ENCODE measurements at regions not wholly inside any gene's neighbourhood (a gene's known extent, or its start where the extent isn't known, plus 50 kb on each side); places are given as distances from the start of the nearest gene placed in this dataset.
"Not testable (repeated sequence)": the region's sequence is repeated elsewhere in the genome, so short reads cannot be mapped to it uniquely, and the experiment has no call there.

DNA sequence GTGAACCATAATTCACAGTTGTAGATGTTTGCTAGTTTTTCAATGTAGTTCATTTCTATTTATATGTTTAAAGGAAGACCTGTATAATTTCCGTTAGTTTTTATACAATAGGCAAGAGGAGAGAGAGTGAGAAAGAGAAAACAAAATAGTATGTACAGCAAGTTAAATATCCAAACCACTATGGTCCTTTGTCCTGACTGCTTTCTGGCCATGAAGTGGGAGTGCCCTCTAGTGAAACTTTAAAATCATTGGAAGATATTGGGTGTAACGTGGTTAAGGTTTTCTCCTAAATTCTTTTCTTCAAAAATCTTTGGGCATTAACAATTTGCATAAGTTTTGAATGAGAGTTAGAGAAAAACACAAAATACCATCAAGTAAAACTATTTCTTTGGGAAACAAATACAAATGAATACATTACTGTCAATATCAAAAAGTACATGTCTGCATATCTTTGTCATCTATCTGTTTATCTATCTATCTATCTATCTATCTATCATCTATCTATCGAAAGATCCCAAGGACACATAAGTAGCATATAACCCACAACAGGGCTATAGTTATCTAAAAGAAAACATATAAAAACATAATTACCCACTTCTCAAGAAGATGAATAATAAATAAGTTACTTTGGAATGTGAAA, 534.6 kb upstream of the ATP11B start:
- DNase-seq (ENCODE audit: low spot score): no peak

DNA sequence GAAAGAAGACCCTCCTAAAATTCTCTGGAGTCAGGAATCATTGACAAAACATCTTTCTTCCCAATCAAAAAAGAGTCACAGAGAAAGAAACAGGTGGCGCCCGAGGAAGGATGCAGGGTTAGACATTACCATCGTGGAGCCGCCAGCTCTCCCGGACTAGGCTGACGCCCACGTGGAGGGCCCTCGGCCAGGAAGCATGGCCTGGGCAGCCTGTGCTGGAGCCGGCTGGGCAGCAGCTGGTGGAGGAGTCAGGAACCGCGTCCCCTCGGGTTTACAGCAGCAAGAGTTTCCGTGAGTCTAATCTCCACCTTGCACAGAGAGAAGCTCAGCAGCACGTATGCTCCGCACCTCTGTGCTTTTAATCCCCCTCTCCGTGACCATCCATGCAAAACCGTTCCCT, 533.7 kb upstream of the ATP11B start:
- DNase-seq (ENCODE audit: low spot score): no peak

DNA sequence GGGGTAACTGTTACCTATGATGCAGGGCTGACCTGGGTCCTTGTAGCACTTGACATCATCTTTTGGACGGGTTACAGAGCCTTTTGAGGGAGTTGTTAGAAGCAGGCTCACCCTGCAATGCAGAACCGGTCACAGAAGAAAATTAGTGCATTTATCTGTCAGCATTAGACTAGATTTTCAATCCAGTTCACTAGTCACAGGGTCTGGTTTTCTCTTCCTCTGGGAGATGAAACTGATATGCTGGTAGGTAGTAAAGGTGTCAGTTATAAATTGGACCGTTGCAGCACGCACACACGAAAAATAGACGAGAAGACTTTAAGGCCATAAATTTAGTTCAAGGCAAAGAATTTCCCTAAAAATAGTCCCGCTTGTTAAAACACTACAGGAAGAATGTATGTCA, 532.3 kb upstream of the ATP11B start:
- no peak for DNase-seq (ENCODE audit: low spot score)

DNA sequence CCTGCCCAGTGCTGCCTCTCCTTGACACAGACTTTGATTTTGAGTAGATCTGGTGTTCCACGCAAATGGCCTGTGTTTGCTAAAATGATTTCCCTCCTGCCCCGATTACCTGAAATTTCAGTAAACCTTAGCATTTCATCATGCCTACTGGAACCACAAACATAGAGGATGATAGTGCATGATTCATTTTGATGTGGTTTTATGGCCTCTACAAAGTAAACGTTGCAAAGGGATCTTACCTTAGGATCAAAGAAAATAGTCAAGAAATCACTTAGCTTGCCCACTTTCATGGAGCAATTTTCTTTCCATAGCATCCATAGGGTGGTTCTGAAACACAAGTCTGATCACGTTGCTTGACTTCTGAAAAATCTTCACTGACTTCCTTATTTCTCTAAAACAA, 524.6 kb upstream of the ATP11B start:
- DNase-seq (ENCODE audit: low spot score): no peak

DNA sequence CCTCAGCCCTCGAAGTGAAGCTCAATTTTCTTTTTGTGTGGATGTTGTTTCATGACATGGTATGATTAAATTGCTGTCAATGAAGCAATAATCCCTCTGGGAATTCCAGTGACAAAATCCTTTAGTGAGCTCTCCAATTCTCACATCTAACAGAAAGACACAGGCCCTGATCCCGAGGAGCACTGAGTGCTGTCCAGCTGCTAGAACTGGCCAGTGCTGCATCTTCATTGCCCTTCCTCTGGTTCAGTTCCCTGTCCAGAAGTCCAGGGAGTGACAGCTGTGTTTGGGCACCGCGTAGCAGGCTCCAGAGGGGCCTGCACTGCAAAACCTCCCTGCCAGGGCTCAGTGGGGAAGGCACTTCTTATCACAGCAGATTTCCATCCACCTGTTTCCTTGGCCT, 516.8 kb upstream of the ATP11B start:
- DNase-seq (ENCODE audit: low spot score): no peak

DNA sequence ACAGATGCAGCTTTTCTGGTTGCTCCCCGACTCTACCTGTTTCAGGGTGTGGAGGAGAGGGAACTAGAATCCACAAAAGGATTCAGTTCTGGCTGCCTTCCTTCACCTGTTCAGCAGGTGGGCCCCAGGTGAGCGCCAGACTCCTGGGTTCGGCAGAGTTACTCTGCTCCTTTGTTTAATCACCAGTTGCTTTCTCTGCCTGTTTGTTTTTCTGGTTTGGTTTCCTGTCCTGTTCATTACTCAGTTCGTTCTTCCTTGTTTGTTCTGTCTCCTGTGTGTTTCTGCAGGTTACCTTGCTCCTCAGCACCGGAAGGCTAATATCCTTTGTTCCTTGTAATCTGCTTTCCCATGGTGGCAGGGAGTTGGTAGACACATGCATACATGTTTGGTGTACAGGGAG, 508.5 kb upstream of the ATP11B start:
- no peak for DNase-seq (ENCODE audit: low spot score)

DNA sequence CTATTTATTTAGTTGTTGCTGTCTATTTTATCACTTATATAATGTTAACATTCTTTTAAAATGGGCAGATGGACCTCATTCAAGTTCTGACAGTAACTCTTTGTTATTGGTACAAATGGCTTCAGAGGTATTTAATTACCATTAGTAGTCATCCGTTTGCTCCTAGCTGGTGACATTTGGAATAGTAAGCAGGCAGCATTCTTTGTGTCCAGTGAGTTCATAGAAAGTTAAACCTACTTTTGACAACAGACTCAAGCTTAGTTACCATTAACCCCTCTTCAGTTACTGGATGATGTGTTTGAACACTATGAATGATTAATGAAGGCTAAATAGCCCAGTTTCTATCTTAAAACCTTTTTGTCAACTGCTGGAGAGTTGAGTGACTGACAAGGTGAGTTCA, 500.7 kb upstream of the ATP11B start:
- no peak for DNase-seq (ENCODE audit: low spot score)

DNA sequence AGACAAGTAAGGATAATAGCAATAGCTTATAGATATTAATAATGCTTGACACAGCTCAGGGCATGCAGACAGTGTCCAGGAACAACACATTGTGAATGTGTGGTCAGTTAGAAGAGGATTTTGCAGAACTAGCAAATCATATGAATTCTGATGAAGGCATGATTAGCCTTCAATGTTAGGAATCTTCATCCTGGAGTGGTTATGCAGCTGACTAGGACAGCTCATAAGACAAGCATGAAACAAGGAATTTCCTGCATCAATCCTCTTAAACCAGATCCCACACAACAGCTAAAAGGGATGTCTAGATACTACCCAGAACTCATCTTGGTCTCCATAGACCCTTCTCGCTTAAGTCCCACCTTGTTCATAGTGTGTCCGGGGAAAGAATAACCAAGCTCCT, 499.0 kb upstream of the ATP11B start:
- no peak for DNase-seq (ENCODE audit: low spot score)

DNA sequence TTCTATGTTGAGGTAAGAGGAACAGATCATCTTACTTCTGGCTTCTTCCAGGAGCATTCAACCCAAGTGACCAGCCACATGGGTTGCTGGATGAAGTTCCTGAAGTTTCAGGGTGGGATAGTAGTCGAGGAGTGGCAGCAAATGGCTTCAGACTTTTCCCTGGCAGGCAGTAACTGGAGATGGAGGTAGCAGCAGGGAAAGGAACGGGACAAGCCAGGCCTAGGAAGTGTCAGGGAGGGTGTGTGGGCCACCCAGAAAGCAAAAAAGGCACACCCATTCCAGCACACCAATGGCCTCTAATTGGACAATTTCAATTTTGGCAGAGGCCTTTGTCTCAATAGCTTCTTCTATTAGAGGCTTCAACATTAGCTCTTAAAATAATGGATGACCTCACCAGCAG, 498.6 kb upstream of the ATP11B start:
- no peak for DNase-seq (ENCODE audit: low spot score)

DNA sequence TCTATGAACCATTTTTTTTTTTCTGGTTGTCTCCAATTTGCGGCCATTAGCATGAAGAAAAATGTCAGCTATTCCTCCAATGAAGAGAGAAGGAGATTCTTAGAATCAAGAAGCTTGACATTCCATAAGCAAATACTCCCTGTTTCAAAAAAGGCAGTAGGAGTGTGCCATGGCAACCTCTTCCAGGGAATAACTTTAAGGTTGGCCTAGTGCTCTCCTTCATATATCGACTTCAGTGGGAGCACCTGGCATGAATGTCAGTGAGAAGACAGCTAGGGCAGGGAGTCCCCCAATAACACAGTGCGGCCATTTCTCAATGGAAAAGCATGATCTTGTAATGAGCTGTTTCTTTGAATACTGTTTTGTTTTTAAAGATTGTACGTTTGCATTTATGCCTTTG, 493.0 kb upstream of the ATP11B start:
- DNase-seq (ENCODE audit: low spot score): no peak

DNA sequence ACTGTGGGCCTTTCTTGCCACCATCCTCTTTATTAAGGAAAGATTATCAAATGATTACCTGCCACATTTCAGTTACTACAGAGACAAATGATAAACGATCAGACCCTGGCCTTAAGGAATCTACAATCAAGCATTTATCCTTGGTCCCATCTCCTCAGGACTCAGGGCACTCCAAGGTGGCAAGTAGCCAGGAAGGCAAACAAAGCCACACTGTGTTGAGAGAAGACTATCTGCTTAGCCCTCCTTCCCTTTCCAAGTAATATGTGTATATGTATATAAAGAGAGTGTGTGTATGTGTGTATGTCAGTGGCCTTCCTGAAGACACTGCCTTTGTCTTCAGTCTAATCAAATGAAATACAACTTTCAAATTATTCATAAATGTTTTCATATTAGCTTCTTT, 490.1 kb upstream of the ATP11B start:
- DNase-seq (ENCODE audit: low spot score): no peak

DNA sequence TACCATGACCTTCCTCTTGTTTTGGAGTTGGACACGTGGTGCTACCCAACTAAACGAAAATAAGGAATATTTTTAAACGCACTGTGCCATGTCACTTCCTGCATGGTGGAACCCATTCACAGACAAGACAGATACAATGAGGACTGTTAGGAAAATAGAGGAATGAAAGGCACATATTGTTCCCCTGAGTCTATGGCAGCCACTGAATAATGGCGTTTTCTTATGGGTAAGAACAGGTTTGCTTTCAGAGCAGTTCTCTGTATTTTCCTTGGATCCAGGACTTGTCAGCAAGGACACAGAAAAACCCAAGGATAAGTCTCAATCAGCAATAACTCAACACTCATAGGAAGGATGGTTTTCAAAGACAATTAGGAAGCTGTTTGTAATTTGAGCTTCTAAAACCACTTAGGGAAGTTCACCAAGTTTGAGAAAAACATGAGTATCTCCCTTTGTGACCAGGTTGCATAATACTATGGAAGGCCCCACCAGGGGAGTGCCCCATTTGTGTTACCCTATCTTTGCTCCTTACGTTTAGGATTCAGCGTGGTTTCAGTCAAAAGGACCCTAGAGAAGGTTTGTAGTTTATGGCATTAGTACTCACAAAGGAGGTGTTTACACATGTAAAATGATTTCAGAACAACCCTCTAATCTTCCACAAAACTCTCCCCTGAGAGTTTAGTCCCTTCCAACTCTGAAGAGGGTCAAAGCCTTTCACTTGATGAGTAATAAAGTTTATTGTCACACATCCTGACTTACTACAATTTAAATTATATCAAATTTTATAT, 487.2 kb upstream of the ATP11B start:
- no peak for DNase-seq (ENCODE audit: low spot score)

DNA sequence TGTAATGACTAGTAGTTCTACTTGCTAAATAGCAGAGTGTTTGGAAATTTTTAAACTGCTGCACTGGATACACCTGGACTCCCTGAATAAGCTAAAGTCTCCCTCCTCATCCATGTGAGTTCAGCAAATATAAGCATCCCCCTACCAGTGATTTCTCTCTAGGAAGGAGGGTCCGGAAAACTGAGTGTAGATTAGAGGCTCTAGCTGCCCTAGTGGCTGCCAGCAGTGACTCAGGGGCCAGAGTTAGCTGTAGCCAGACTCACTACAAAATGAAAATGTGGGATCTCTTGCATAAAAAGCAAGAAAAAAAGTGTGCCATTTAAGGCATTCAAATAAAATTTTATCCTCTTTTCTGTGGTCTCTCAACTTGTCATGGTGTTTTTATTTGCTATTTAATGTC, 485.0 kb upstream of the ATP11B start:
- no peak for DNase-seq (ENCODE audit: low spot score)

DNA sequence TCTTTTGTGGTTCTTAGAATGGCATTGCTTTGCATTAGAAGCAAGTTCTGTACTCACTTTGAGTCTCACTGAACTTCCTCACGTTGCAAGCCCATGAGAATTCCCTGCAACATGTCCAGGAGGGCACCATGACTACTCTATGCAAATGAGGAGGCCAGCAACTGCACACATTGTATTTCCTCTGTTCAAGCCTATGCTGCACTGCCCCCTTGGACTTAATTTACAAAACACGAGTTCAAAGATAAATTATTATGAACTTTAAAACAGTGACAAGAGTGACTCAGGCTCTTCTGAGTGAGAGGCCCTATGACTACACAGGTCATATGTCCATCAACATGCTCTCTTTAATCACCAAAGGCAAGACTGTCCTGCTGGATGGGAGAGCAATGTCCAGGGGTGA, 484.2 kb upstream of the ATP11B start:
- DNase-seq (ENCODE audit: low spot score): no peak

DNA sequence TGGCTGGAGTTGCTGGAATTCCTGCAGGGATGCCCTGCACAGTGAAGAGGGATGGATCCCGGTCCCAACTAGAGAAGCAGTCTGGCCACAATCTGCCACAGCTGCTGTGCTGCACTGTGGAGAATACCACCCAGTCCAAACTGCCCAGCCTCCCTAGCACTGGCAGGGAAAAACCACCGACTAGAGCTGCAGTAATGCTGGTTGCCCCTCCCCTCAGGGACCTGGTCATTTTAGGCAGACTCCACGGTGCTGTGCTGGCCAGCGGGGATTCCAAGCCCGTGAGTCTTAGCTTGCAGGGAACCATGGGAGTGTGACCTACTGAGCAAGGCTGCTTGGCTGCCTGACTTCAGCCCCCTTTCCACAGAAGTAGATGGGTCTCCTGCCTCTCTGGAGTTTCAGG, 478.0 kb upstream of the ATP11B start:
- DNase-seq (ENCODE audit: low spot score): no peak

DNA sequence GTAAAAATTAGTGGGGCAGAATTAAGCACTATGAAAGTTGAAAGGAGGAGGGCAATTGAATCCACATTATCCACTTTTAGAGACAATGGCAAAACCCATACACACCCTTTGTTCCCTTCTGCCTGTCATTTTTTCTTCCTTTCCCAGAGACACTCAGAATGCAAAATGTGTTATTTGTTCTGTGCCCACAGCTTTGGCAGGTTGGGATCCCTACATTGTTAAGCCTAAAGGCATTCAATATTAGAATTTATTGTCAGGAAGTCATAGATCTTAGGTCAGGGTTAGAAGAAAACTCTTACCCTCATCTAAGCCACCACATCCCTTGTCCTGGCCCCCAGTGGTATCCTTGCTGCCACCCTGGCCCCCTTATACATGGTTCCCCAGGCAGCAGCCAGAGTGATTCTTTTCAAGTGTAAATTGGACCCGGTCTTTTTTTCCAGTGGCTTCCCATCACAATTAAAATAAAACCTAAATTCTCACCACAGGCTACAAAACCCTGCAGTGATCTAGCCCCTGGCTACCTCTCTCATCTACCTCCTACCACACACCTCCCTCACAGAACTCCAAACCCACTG, 470.1 kb upstream of the ATP11B start:
- no peak for DNase-seq (ENCODE audit: low spot score)

DNA sequence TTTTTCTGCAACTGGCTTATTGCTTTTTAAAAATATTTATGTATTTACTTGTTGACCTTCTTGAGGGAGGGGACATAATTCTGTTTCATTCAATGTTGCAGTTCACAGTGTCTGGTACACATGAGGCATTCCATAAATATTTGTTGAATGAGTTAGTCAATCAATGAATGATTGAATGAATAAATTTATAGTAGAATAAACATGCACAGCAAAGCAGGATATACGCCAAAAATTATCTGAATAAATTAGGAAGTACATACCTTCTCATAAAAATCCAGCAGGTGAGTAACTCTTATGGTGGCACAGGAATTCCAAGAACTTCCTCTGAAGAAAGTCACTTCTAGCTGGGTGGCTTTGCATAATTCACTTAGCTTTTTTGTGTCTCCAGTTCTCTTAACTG, 469.4 kb upstream of the ATP11B start:
- no peak for DNase-seq (ENCODE audit: low spot score)

DNA sequence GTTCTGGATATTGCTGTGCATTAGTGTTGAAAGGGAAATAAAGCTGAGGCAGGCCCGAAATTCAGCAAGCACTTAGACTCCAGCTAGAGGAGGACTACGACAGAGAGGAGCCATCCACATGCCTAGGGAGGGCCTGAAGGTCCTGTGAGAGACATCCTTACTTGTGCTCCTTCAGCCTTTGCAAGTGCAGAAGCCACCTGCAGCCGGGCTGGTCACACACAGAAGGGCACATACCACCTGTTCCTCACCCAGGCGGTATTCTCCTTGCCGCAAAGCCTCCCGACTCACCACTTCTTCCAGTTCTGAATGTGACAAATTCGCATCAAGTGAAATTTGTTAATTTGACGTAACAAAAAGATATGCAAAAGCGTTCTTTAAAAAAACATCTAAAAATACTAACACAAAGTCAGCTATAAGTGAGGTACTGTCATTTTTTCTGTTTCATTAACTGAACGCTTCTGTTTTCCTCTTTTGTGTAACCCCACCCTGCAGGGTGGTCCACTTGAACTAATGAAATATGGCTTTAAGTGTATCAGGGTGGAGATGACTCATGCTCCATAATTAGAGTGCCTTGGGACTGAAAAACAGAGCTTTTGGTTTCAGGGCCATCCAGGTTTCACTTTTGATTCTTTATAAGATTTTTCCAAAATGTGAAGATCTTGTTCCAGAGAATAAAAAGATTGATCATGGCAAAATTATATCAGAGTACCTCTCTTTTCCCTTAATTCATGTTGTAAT, 467.9 kb upstream of the ATP11B start:
- peak; percentile 19 for DNase-seq (ENCODE audit: low spot score)

DNA sequence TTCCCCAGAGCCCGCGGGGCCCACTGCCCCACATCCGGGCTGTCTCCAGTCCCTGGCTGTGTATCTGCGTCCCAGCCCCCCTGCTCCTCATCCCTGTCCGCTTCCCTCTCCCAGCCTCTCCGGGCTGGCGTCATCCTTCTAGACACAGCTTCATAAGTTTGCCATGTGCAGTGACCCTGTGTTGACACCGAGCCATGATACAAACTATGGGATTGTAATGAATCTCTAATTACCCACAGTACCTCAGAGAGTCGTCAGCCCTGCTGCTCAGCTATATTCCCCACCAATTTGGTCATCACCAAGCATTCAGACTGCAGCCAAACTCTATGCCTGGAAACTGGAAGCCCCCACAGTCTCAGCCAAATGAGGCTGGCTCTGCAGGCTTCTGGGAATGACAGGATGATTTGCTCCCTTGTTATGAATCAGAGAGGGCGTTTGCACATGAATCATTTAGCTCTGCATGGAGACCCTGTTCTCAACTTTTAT, 466.1 kb upstream of the ATP11B start:
- DNase-seq (ENCODE audit: low spot score): no peak

DNA sequence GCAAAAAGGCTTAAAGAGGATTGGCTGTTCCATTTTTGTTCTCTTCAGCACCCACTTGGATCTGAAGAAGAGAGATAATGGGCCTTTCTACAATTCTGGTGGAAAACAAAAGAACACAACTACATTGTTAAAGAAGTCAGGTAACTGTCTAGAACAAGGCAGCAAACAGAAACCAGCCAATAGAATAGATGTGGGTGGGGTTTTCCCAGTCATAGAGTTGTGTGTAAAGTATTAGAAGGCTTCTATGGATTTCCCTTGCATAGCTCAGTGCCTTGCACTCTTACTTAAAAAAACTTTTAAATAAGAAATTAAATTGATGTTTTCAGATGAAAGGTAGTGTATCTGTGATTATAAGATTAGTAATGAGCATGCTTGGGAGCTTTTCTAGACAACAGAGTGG, 462.7 kb upstream of the ATP11B start:
- no peak for DNase-seq (ENCODE audit: low spot score)

DNA sequence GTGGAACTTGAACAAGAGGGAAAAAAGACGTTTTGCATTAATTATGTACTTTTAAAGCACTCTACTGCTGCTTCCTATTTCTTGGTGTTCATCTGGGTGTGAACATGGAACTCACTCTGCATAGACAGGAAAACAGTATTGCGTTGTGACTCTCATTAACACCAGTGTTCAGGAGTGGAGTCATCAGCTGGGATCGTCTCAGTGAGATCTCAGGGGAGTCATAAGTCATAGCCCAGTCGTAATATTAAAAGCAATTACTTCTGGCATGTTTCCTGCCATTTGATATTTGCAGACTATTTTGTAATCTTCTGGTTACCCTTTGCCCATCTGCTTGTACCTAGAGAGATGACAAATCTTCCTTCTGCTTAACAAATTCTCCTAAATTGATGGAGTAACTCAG, 462.0 kb upstream of the ATP11B start:
- DNase-seq (ENCODE audit: low spot score): no peak

DNA sequence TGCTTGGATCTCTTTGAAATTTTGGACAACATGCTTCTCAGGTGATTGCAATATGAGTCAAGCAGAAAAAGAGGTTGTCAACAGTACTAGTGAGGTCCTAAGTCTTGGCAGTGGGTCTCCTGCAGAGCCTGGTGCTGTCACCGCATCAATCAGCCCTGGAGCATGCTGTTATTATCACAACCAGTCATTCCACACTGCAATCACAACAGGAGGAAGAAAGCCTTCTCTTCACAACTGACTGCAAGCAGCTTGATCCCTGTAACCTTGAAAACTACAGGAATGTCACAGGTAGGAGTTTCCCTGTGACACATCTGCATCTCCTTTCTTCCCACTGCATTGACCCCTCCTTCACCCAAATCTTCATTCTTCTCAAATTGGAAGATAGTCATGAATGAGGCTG, 451.1 kb upstream of the ATP11B start:
- DNase-seq (ENCODE audit: low spot score): no peak

DNA sequence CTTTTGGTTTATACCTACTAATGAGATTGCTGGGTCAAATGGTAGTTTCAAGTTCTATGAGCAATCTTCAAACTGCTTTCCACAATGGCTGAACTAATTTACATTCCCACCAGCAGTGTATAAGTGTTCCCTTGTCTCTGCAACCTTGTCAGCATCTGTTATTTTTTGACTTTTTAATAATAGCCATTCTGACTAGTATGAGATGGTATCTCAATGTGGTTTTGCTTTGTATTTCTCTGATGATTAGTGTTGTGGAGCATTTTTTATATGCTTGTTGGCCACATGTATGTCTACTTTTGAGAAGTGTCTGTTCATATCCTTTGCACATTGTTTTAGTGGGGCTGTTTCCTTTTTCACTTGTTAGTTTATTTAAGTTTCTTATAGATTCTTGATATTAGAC, 449.3 kb upstream of the ATP11B start:
- DNase-seq (ENCODE audit: low spot score): not testable (repeated sequence)
